IPS-NIHi11 (cell line): ENCODE measurements at regions not wholly inside any gene's neighbourhood (a gene's known extent, or its start where the extent isn't known, plus 50 kb on each side); places are given as distances from the start of the nearest gene placed in this dataset.
A peak's percentile ranks its signal among the peaks of the same experiment; 100 is the strongest.

ENCODE experiments used
- DNase-seq: peaks from one replicate; pipeline ENCODE4 v3.0.0; 2012; ENCODE audit warnings: mixed read lengths, low spot score

- no peak for DNase-seq
These were observed 264.0 kb downstream of the SKAP2 start for GRCh38 chr7:26600411-26600810.

- DNase-seq, result peak; percentile 64
These were observed 260.8 kb downstream of the SKAP2 start for GRCh38 chr7:26603631-26604030.

- DNase-seq, result no peak
These were observed 256.0 kb downstream of the SKAP2 start for GRCh38 chr7:26608402-26608801.

GRCh38 chr7:26609082-26609481, 255.3 kb downstream of the SKAP2 start:
- DNase-seq, result no peak

GRCh38 chr7:26609532-26609931, 254.9 kb downstream of the SKAP2 start:
- DNase-seq, result no peak

GRCh38 chr7:26612742-26613141, 251.6 kb downstream of the SKAP2 start:
- no peak for DNase-seq

GRCh38 chr7:26614503-26614902, 249.9 kb downstream of the SKAP2 start:
- no peak for DNase-seq

- no peak for DNase-seq
These were observed 248.2 kb downstream of the SKAP2 start for GRCh38 chr7:26616235-26616634.

GRCh38 chr7:26617066-26617465, 247.3 kb downstream of the SKAP2 start:
- no peak for DNase-seq
